Prostate gland (tissue), 2 donors: ENCODE measurements at regions not wholly inside any gene's neighbourhood (a gene's known extent, or its start where the extent isn't known, plus 50 kb on each side); places are given as distances from the start of the nearest gene placed in this dataset.

Experiments
- DNase-seq: peaks from one replicate; pipeline ENCODE4 v3.0.0-alpha.2; 2019; ENCODE audit warnings: low spot score
- H3K27ac ChIP-seq, 2 donors: fragments of 200-600 bp; sonication (generic); 2 replicates each; pipeline ENCODE4 v1.5.1; 2017 to 2019
- H3K27me3 ChIP-seq: fragments of 200-600 bp; sonication (generic); replicated peaks from 2 replicates; pipeline ENCODE4 v1.5.1; 2019; ENCODE audit not compliant: insufficient read depth
- H3K36me3 ChIP-seq, 2 donors: fragments of 200-600 bp; sonication (generic); 1 replicate in 1 of 2; 2 replicates in 1 of 2; pipeline versions ENCODE4 v1.5.1 to v1.8.1; 2017 to 2019
- H3K4me1 ChIP-seq: fragments of 200-600 bp; sonication (generic); replicated peaks from 2 replicates; pipeline ENCODE4 v1.5.1; 2019
- H3K4me3 ChIP-seq, 2 donors: fragments of 200-600 bp; sonication (generic); 2 replicates each; pipeline ENCODE4 v1.5.1; 2017 to 2019
- H3K9me3 ChIP-seq: fragments of 200-600 bp; sonication (generic); 2 replicates; pipeline ENCODE4 v1.5.1; 2017
- POLR2A ChIP-seq: fragments of 450-650 bp; IDR thresholded peaks from one replicate; pipeline ENCODE4 v1.6.1; 2016; ENCODE audit warnings: antibody characterized with exemption, mild to moderate bottlenecking
- POLR2AphosphoS5 ChIP-seq: sonication (generic); formaldehyde crosslinking; IDR thresholded peaks from one replicate; pipeline ENCODE4 v1.6.1; 2017; ENCODE audit warnings: antibody characterized with exemption
- WGBS: methylation state at CpG from one replicate; pipeline ENCODE4 v1.1.5; 2018; 5-methylcytosine and 5-hydroxymethylcytosine counted together
- intact Hi-C: fragments of 100-400 bp; cut with DNase I; formaldehyde crosslinking; loops from one replicate; pipeline ENCODE4 v1.14.2; 2022
- TF ChIP-seq, protein P1 (sequence below), 4 experiments: fragments of 200-600 bp in 2 of 4; fragments of 450-650 bp in 2 of 4; sonication (generic) in 2 of 4; IDR thresholded peaks; 1 replicate in 3 of 4; 2 replicates in 1 of 4; pipeline ENCODE4 v1.5.1; 2016 to 2019; ENCODE audit warnings: antibody characterized with exemption in 4 of 4, mild to moderate bottlenecking in 2 of 4, moderate library complexity in 2 of 4

DNA sequence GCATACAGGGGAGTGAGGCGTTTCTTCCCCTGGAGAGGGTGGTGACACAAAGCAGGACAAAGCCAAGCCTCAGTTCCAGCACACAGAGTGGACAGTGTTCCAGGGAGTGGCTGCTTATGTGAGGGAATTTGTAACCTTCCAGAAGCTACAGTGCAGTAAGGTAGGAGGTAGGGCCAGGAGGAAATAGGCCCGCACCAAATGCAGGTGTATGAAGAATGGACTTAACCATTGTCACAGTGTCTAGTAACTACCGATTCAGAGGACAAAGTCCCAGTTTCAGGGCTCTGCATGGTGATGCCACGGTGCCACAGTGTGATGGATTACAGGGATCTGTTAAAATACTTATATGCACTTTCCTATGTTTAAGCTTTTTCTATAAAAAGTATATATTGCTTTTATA lies 135.3 kb downstream of the ZIC5 start:
- WGBS, result 83% methylated on average over 4 of the region's 4 CpGs
- TF ChIP-seq POLR2A (no peak), POLR2AphosphoS5 (no peak)
- TF ChIP-seq, protein P1, sequence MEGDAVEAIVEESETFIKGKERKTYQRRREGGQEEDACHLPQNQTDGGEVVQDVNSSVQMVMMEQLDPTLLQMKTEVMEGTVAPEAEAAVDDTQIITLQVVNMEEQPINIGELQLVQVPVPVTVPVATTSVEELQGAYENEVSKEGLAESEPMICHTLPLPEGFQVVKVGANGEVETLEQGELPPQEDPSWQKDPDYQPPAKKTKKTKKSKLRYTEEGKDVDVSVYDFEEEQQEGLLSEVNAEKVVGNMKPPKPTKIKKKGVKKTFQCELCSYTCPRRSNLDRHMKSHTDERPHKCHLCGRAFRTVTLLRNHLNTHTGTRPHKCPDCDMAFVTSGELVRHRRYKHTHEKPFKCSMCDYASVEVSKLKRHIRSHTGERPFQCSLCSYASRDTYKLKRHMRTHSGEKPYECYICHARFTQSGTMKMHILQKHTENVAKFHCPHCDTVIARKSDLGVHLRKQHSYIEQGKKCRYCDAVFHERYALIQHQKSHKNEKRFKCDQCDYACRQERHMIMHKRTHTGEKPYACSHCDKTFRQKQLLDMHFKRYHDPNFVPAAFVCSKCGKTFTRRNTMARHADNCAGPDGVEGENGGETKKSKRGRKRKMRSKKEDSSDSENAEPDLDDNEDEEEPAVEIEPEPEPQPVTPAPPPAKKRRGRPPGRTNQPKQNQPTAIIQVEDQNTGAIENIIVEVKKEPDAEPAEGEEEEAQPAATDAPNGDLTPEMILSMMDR (IDR thresholded peaks at IDR 0.05), result no peak
- no peaks in the 10 kb centered on the region for H3K9me3 ChIP-seq
- no peaks in the 10 kb centered on the region for H3K36me3 ChIP-seq
- no peak for DNase-seq
- intact Hi-C loops, result no loop called here
- H3K27ac ChIP-seq, result no peak overlapping the region
- no peaks in the 10 kb centered on the region for H3K4me1 ChIP-seq
- no peak overlapping the region for H3K4me3 ChIP-seq
- H3K27me3 ChIP-seq, result no peaks in the 10 kb centered on the region

DNA sequence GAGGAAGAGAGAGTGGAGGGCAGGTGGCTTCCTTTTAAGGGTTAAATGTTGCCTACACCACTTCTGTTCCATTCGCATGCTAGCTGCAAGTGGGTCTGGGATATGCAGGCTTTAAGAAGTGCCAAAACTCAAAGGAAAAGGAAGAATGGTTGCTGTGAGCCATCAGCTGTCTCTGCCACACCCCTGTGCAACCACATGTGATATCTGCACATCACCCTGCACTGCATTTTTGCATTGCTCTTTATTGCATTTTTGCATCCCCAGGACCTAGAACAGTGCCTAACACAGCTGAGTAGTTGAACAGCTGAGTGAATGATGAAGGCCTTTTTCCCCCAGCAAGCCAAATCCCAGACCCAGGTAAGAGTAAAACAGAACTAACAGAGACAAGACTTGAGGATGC lies 136.1 kb downstream of the ZIC5 start:
- no peak overlapping the region for H3K27ac ChIP-seq
- H3K36me3 ChIP-seq, result no peaks in the 10 kb centered on the region
- WGBS, result 83% methylated on average over 1 of the region's 1 CpG
- no peaks in the 10 kb centered on the region for H3K9me3 ChIP-seq
- no peak overlapping the region for H3K4me3 ChIP-seq
- H3K27me3 ChIP-seq, result no peaks in the 10 kb centered on the region
- no peak for DNase-seq
- intact Hi-C loops, result no loop called here
- TF ChIP-seq POLR2AphosphoS5 (no peak), POLR2A (no peak)
- TF ChIP-seq, protein P1 (IDR thresholded peaks at IDR 0.05), result no peak
- H3K4me1 ChIP-seq, result no peaks in the 10 kb centered on the region

DNA sequence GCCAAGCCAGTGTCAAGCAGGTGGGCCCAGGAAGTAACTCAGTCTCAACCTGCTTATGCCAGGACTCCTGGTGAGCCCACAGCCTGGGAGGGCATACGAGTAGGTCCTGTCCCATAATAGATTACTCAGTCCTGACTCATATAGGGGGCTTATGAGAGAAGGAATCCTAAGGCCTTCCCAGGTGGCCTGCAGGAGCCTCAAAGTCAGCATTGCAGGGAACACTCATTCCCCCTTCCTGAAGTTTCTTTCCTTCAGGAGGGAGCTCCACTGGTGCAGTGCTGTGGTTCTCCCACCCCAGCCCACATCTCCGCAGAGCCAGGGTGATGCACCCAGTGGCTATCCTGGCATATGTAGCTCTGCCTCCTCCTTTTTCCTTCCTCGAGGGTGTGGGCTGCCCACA lies 137.3 kb downstream of the ZIC5 start:
- intact Hi-C loops, result no loop called here
- WGBS, result 85% methylated on average over 3 of the region's 3 CpGs
- TF ChIP-seq POLR2AphosphoS5 (no peak), POLR2A (no peak)
- TF ChIP-seq, protein P1 (IDR thresholded peaks at IDR 0.05), result no peak

DNA sequence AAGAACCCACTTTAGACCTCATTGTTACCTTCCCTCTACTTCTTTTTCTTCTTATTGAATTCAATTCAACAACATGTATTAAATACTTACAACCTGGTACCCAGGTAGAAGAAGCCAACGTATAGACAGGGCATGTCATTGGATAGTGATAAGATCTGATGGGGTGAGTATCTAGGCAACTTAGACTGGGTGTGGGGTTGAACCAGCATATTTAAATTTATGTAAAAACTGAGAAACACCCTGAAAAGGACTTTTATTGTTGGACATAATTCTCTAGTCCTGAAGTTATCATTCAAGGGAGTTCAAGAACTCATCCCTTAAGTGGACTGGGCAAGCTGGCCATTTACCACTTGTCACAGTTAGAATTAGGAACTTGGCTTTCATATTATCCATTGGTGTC lies 139.2 kb downstream of the ZIC5 start:
- no peak for DNase-seq
- Histone ChIP-seq H3K27me3 (no peaks in the 10 kb centered on the region), H3K27ac (no peak overlapping the region), H3K4me3 (no peak overlapping the region), H3K36me3 (no peaks in the 10 kb centered on the region), H3K4me1 (no peaks in the 10 kb centered on the region), H3K9me3 (no peaks in the 10 kb centered on the region)
- 63% methylated on average over 1 of the region's 1 CpG for WGBS
- intact Hi-C loops, result no loop called here
- TF ChIP-seq, protein P1 (IDR thresholded peaks at IDR 0.05), result no peak
- TF ChIP-seq POLR2AphosphoS5, result no peak
- no peak for TF ChIP-seq POLR2A

More for the DNA sequence above, 137.3 kb downstream of the ZIC5 start:
- no peaks in the 10 kb centered on the region for H3K9me3 ChIP-seq
- H3K4me3 ChIP-seq, result no peak overlapping the region
- H3K36me3 ChIP-seq, result no peaks in the 10 kb centered on the region
- H3K4me1 ChIP-seq, result no peaks in the 10 kb centered on the region
- no peaks in the 10 kb centered on the region for H3K27me3 ChIP-seq
- no peak overlapping the region for H3K27ac ChIP-seq
- no peak for DNase-seq

DNA sequence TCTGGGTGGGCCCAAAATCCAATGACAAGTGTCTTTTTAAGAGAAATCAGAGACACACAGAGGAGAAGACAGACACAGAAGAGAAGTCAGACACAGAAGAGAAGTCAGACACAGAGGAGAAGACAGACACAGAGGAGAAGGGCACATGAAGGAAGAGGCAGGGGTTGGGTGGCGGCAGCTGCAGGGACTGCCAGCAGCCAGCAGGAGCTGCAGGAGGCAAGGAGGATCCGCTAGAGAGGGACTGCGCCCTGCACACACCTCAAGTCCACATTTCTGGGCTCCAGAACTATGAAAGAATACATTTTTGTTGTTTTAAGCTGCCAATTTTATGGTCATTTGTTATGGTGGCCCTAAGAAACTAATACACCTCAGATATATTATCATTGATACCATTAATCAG lies 140.6 kb downstream of the ZIC5 start:
- DNase-seq, result no peak
- TF ChIP-seq, protein P1 (IDR thresholded peaks at IDR 0.05), result no peak
- TF ChIP-seq POLR2A (no peak), POLR2AphosphoS5 (no peak)
- Histone ChIP-seq H3K4me3 (no peak overlapping the region), H3K27me3 (no peaks in the 10 kb centered on the region), H3K9me3 (no peaks in the 10 kb centered on the region), H3K36me3 (no peaks in the 10 kb centered on the region), H3K4me1 (no peaks in the 10 kb centered on the region), H3K27ac (no peak overlapping the region)
- 95% methylated on average over 3 of the region's 3 CpGs for WGBS
- intact Hi-C loops, result no loop called here
